Panc1 (cell line): ENCODE measurements at regions not wholly inside any gene's neighbourhood (a gene's known extent, or its start where the extent isn't known, plus 50 kb on each side); places are given as distances from the start of the nearest gene placed in this dataset.

Experiments used
- ATAC-seq: fragments of 200-7000 bp; cut with Tn5 transposase; 2 replicates; pipeline ENCODE4 v1.9.1; 2020; ENCODE audit warnings: mild to moderate bottlenecking, moderate library complexity
- BruUV-seq: library from RNA; stranded (reverse); fragments of 400-500 nt; replicated peaks from 2 replicates; lab custom pipeline; 2021; lab: Mats Ljungman, UMichigan
- CTCF ChIA-PET: fragments of 300-600 bp; sonication (Branson Sonifier 250); formaldehyde crosslinking; loops from one replicate; lab custom pipeline; 2022; ENCODE audit warnings: antibody characterized with exemption; lab: Charles Lee
- POLR2A ChIA-PET: fragments of 300-600 bp; sonication (Branson Sonifier 250); formaldehyde crosslinking; loops from one replicate; lab custom pipeline; 2022; ENCODE audit warnings: antibody characterized with exemption; lab: Charles Lee
- DNase-seq: peaks from one replicate; pipeline ENCODE4 v3.0.0-alpha.2; 2010; ENCODE audit warnings: low read depth, low spot score
- H3K27ac ChIP-seq: 2 replicates; pipeline ENCODE4 v1.5.1; 2011; ENCODE audit warnings: mild to moderate bottlenecking, low read length, inconsistent platforms
- H3K27me3 ChIP-seq: fragments of 200-500 bp; sonication (Bioruptor generic); 2 replicates; pipeline ENCODE4 v1.6.0; 2014; ENCODE audit warnings: low read length, inconsistent platforms; ENCODE audit not compliant: control insufficient read depth, insufficient read depth
- H3K36me3 ChIP-seq: fragments of 200-500 bp; sonication (Bioruptor generic); 2 replicates; pipeline ENCODE4 v1.5.1; 2014; ENCODE audit warnings: inconsistent platforms, mild to moderate bottlenecking, low read length, moderate library complexity; ENCODE audit not compliant: control insufficient read depth, insufficient read depth
- H3K4me1 ChIP-seq: 2 replicates; pipeline ENCODE4 v1.5.1; 2011; ENCODE audit warnings: inconsistent platforms, mild to moderate bottlenecking, low read length, moderate library complexity; ENCODE audit not compliant: control insufficient read depth, insufficient read depth
- H3K4me3 ChIP-seq, 2 experiments: 2 replicates each; pipeline ENCODE4 v1.5.1; 2011 to 2012; ENCODE audit warnings: low read depth in 2 of 2, low read length in 2 of 2, mild to moderate bottlenecking in 2 of 2, inconsistent platforms in 1 of 2, moderate library complexity in 1 of 2
- H3K9me3 ChIP-seq: fragments of 200-500 bp; sonication (Bioruptor generic); 2 replicates; pipeline ENCODE4 v1.5.1; 2014; ENCODE audit warnings: low read depth, mild to moderate bottlenecking, inconsistent platforms, low read length, moderate library complexity; ENCODE audit not compliant: control insufficient read depth, insufficient read depth
- CTCF ChIP-seq: fragments of 450-650 bp; IDR thresholded peaks from 2 replicates; pipeline ENCODE4 v1.5.1; 2017; ENCODE audit warnings: mild to moderate bottlenecking
- POLR2AphosphoS5 ChIP-seq: IDR thresholded peaks from 2 replicates; pipeline ENCODE4 v1.6.1; 2012; ENCODE audit warnings: mild to moderate bottlenecking, low read depth, low read length, moderate library complexity
- SIN3A ChIP-seq: IDR thresholded peaks from 2 replicates; pipeline ENCODE4 v1.6.1; 2012; ENCODE audit warnings: low read depth, mild to moderate bottlenecking, low read length, moderate library complexity, borderline replicate concordance; ENCODE audit not compliant: insufficient read depth
- TCF7L2 ChIP-seq: IDR thresholded peaks from 2 replicates; pipeline ENCODE4 v1.6.1; 2011; ENCODE audit warnings: mild to moderate bottlenecking, low read depth, low read length, inconsistent platforms
- in situ Hi-C: cut with HindIII; loops from 2 replicates; pipeline ENCODE4 v1.10.0; 2016; ENCODE audit warnings: low sequenced_read_pairs, low pct_unique_long_range_greater_than_20kb
- intact Hi-C: fragments of 100-400 bp; cut with micrococcal nuclease; formaldehyde crosslinking; loops from one replicate; pipeline ENCODE4 v1.10.0; 2022; ENCODE audit not compliant: unreplicated experiment
- TF ChIP-seq, protein P1 (sequence below), 2 experiments: IDR thresholded peaks; 2 replicates each; pipeline ENCODE4 v1.6.1; 2011 to 2012; ENCODE audit warnings: low read depth in 2 of 2, control low read depth in 1 of 2, low read length in 1 of 2, mild to moderate bottlenecking in 1 of 2, moderate library complexity in 1 of 2; ENCODE audit not compliant: insufficient read depth in 1 of 2

- H3K36me3 ChIP-seq, result no peaks in the 10 kb centered on the region
- ATAC-seq (no peak), DNase-seq (no peak)
- ChIA-PET CTCF (no interaction called here), POLR2A (no interaction called here)
- in situ Hi-C loops (no loop called here), intact Hi-C loops (no loop called here)
- no TSS peak for BruUV-seq
- no peak overlapping the region for H3K4me3 ChIP-seq
- no peaks in the 10 kb centered on the region for H3K27me3 ChIP-seq
- TF ChIP-seq TCF7L2 (no peak), SIN3A (no peak), POLR2AphosphoS5 (no peak), CTCF (no peak)
- TF ChIP-seq, protein P1, sequence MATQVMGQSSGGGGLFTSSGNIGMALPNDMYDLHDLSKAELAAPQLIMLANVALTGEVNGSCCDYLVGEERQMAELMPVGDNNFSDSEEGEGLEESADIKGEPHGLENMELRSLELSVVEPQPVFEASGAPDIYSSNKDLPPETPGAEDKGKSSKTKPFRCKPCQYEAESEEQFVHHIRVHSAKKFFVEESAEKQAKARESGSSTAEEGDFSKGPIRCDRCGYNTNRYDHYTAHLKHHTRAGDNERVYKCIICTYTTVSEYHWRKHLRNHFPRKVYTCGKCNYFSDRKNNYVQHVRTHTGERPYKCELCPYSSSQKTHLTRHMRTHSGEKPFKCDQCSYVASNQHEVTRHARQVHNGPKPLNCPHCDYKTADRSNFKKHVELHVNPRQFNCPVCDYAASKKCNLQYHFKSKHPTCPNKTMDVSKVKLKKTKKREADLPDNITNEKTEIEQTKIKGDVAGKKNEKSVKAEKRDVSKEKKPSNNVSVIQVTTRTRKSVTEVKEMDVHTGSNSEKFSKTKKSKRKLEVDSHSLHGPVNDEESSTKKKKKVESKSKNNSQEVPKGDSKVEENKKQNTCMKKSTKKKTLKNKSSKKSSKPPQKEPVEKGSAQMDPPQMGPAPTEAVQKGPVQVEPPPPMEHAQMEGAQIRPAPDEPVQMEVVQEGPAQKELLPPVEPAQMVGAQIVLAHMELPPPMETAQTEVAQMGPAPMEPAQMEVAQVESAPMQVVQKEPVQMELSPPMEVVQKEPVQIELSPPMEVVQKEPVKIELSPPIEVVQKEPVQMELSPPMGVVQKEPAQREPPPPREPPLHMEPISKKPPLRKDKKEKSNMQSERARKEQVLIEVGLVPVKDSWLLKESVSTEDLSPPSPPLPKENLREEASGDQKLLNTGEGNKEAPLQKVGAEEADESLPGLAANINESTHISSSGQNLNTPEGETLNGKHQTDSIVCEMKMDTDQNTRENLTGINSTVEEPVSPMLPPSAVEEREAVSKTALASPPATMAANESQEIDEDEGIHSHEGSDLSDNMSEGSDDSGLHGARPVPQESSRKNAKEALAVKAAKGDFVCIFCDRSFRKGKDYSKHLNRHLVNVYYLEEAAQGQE (IDR thresholded peaks at IDR 0.05; ENCODE audit: insufficient read depth in 1 of 2, low read depth in 2 of 2, low read length in 1 of 2), result no peak
- no peak overlapping the region for H3K27ac ChIP-seq
- no peaks in the 10 kb centered on the region for H3K4me1 ChIP-seq
- no peaks in the 10 kb centered on the region for H3K9me3 ChIP-seq
Measured at GRCh38 chr20:39897058-39897457, 792.0 kb downstream of the MAFB start.

GRCh38 chr20:39894067-39894466 is 795.0 kb downstream of the MAFB start:
- no peak overlapping the region for H3K27ac ChIP-seq
- DNase-seq (no peak), ATAC-seq (no peak)
- TF ChIP-seq TCF7L2 (no peak), SIN3A (no peak), CTCF (no peak), POLR2AphosphoS5 (no peak)
- TF ChIP-seq, protein P1 (IDR thresholded peaks at IDR 0.05; ENCODE audit: insufficient read depth in 1 of 2, low read depth in 2 of 2, low read length in 1 of 2), result no peak
- no TSS peak for BruUV-seq
- H3K27me3 ChIP-seq, result no peaks in the 10 kb centered on the region
- H3K4me3 ChIP-seq, result no peak overlapping the region
- no peaks in the 10 kb centered on the region for H3K4me1 ChIP-seq
- intact Hi-C loops, result no loop called here
- H3K36me3 ChIP-seq, result no peaks in the 10 kb centered on the region
- no peaks in the 10 kb centered on the region for H3K9me3 ChIP-seq
- ChIA-PET CTCF (no interaction called here), POLR2A (no interaction called here)
- in situ Hi-C loops, result no loop called here
